K562 (cell line): ENCODE measurements at regions not wholly inside any gene's neighbourhood (a gene's known extent, or its start where the extent isn't known, plus 50 kb on each side); places are given as distances from the start of the nearest gene placed in this dataset.
A peak's percentile ranks its signal among the peaks of the same experiment; 100 is the strongest.

Experiments
- CBFA2T3 ChIP-seq: fragments of 450-650 bp; IDR thresholded peaks from 2 replicates; pipeline ENCODE4 v1.6.1; 2017
- CBX8 ChIP-seq: fragments of 200-600 bp; sonication (generic); IDR thresholded peaks from 2 replicates; pipeline ENCODE4 v1.6.1; 2012; ENCODE audit warnings: borderline replicate concordance, mixed run types, low read depth, mild to moderate bottlenecking, moderate library complexity, mixed read lengths, low read length, control low read depth, inconsistent platforms; ENCODE audit not compliant: poor library complexity, severe bottlenecking; ENCODE audit errors: extremely low read depth
- CHD7 ChIP-seq: fragments of 200-600 bp; sonication (generic); IDR thresholded peaks from one replicate; pipeline ENCODE4 v1.6.1; 2012; ENCODE audit warnings: mild to moderate bottlenecking, low read depth, low read length, inconsistent platforms
- DMBX1 ChIP-seq: fragments of 250-450 bp; sonication (Bioruptor Pico); IDR thresholded peaks from 2 replicates; pipeline ENCODE4 v1.8.0; 2022; ENCODE audit warnings: inconsistent platforms, mild to moderate bottlenecking, moderate library complexity, borderline replicate concordance
- HDAC1 ChIP-seq, 2 experiments: fragments of 450-650 bp; IDR thresholded peaks; 2 replicates each; pipeline ENCODE4 v1.6.1; 2016 to 2017; ENCODE audit warnings: inconsistent platforms in 1 of 2, mild to moderate bottlenecking in 1 of 2, moderate library complexity in 1 of 2
- NFE2 ChIP-seq: IDR thresholded peaks from 2 replicates; pipeline ENCODE4 v1.6.1; 2014; ENCODE audit warnings: antibody characterized with exemption, low read depth
- RERE ChIP-seq: sonication (generic); formaldehyde crosslinking; IDR thresholded peaks from 2 replicates; pipeline ENCODE4 v1.8.0; 2023; ENCODE audit warnings: missing genetic modification reagents, mild to moderate bottlenecking, borderline replicate concordance
- RNF2 ChIP-seq: sonication (generic); IDR thresholded peaks from 2 replicates; pipeline ENCODE4 v1.6.1; 2016
- ZC3H11A ChIP-seq: IDR thresholded peaks from 2 replicates; pipeline ENCODE4 v1.6.1; 2012; ENCODE audit warnings: low read depth, low read length, improper control_type of control experiment
- ZNF143 ChIP-seq: sonication (generic); formaldehyde crosslinking; IDR thresholded peaks from 2 replicates; pipeline ENCODE4 v1.9.0; 2022; ENCODE audit warnings: mild to moderate bottlenecking, missing genetic modification reagents
- ZNF764 ChIP-seq: fragments of 250-450 bp; sonication (Bioruptor Pico); IDR thresholded peaks from 2 replicates; pipeline ENCODE4 v1.4.0; 2020; ENCODE audit warnings: low read depth, mild to moderate bottlenecking, moderate library complexity
- ZNF77 ChIP-seq: fragments of 250-450 bp; sonication (Bioruptor Pico); IDR thresholded peaks from 2 replicates; pipeline ENCODE4 v1.5.0; 2020

- TF ChIP-seq CHD7, result no peak
- no peak for TF ChIP-seq ZC3H11A
- no peak for TF ChIP-seq RERE (CRISPR knock-in tag)
- peak; percentile 92; the same call in 1 of the 2 replicates for TF ChIP-seq DMBX1 (CRISPR knock-in tag)
- TF ChIP-seq RNF2, result no peak
- TF ChIP-seq HDAC1 (IDR thresholded peaks at IDR 0.05), result no peak
- no peak for TF ChIP-seq ZNF143 (CRISPR knock-in tag)
- TF ChIP-seq ZNF77 (CRISPR knock-in tag), result no peak
- no peak for TF ChIP-seq CBFA2T3
- no peak for TF ChIP-seq NFE2
- no peak for TF ChIP-seq CBX8
- peak; percentile 25; the same call in 1 of the 2 replicates for TF ChIP-seq ZNF764
Measured at GRCh38 chr3:32056559-32057290, 49.7 kb upstream of the GPD1L start (continued).
